ENCODE measurements at regions not wholly inside any gene's neighbourhood (a gene's known extent, or its start where the extent isn't known, plus 50 kb on each side); places are given as distances from the start of the nearest gene placed in this dataset.
"Not testable (repeated sequence)": the region's sequence is repeated elsewhere in the genome, so short reads cannot be mapped to it uniquely, and the experiment has no call there.

DNA sequence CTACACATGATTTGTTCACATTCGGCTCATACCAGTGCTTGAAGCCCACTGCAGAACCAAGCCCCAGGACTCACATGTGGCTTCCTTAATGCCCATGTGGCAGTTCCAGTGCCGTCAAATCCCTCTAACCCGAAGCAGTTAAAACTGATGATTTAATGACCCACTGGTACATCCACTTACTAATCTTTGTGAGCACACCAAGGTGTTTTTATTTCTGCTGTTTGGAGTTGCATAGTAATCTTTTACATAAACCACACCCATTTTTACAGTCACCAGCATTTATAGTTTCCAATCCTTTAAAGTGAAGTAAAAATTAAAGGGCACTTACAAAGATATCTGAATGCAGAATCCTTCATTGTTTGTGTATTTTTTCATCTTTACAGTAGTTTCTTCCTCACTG lies 232.0 kb downstream of the ANKRD60 start:
- DNase-seq: no peak

DNA sequence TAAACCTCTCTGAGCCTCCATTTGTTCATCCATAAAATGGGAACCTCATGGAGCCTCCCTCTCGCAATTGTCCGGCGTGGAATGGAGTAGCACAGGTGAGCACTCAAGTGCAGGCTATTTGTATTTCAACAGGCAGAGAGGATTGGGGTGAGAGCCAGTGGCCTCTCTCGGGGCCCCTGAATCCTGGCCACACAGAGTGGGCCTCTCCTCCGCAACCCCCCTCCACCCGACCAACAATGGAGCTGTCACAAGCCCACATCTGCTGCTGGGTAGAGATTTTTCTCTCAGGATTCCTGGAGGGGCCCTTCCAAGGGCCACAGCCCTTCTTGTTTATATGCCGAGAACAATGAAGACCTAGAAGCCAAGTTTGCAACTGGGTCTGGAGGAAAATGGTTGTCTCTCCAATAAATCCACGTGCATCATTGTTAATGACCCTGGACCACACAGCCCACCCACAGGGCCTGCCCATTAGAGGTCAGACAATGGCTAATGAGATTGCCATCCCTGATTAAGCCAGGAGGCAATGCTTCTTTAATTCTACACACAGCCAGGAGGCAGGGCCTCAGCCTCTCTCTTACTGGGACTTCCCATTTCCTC lies 233.0 kb downstream of the ANKRD60 start:
- DNase-seq: no peak

DNA sequence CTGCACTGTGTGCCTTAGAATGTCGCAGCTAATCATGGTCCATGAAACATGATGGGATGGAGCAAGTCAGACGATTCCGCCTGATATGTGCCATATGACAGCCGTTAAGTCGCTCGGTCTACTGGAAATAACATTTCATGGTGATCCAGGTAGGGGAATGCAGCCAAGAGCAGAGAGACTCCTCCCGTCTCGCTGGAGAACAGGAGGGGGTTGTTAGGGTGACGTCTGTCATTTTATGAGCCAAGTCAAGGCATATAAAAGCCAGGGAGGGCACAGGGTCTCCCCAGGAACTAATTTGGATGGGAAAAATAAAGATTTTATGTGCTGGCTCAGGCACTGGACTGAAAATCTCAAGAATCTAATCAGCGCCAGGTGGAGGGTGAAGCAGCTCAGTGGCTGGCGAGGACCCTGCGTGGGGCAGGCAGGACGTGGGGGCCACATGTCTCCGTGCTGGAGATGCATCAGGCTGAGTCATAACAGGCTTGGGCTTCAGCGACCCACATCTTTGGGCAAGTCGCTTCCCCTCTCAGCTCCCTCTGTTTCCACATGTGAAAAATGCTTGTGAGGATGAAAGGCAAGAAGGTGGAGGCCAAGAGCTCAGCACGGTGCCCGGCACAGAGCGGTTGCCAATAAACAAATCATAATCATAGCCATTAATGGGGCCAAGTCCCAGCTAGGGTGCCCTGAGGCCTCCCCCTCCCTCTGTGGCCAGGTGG lies 234.6 kb downstream of the ANKRD60 start:
- no peak for DNase-seq

DNA sequence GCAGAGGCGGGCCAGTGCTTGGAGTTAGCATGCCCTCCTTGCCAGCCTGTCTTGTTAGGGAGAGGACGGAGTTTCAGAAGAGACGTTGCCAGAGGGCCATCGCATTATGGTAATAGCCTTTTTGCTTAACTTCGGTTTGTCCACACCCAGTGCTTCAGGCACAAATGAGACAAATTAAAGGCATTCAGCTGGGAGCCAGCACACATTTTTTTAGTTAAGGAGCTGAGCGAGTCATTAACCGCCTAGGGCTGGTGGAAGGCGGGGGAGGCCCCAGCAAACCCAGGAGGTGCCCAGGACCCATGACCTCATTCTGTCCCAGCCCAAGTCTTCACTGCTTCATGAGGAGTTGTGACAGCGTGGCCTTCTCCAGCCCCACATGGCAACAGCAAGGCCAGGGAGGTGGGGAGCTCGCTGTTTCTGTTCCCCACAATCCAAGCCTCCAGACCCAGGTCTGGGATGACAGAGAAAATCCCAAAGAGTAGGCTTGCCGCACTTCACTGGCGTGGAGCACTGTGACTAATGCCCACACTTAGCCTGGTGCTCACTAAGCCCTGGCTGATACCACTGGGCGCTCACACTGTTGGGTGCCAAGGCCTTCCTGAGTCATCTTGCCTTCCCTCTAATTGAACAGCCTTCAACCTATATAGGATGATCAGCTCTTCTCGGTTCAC lies 237.1 kb downstream of the ANKRD60 start:
- no peak for DNase-seq

DNA sequence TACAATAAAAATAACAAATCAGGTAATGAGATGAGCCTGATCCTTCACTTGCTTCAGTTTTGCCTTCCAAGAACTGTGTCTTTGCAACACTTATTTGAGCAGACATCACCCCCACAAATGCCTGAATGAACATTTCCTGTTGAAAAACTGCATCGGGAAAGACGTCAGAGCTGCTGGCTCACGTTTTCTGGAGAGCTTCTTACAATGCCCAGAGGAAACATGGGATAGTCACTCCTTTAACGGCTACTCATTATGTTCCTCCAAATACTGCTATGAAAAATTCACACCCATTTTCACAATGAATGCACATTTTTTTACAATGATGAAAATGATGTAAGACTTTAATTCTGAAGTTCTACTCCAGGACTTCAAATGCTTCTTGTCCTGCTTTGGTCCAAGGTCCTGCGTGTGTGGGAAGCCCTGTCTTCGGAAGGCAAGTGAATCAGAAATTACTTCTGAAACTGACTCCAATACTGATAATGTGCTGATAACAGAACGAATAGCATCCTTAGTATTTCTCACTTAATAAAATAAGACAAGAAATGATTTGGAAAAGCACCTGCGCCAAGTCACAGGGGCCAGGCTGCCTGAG lies 238.0 kb downstream of the ANKRD60 start:
- DNase-seq: no peak

DNA sequence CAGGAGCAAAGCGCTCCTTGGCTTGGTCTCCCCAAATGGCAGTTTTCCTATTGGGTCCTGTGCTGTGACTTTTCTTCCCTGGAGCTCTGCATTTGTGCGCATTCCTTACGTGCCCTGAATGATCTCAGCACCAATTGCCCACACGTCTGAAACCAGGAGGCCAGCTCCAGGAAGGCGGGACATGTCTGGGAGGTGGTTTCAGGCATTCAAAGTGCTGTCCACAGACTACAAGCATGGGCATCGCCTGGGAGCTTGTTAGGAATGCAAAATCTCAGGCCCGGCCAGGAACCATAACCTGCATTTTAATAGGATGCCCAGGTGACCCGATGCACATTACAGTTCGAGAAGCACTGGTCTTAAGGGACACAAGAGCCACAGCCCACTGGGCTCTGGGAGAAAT lies 239.6 kb downstream of the ANKRD60 start:
- DNase-seq: no peak

DNA sequence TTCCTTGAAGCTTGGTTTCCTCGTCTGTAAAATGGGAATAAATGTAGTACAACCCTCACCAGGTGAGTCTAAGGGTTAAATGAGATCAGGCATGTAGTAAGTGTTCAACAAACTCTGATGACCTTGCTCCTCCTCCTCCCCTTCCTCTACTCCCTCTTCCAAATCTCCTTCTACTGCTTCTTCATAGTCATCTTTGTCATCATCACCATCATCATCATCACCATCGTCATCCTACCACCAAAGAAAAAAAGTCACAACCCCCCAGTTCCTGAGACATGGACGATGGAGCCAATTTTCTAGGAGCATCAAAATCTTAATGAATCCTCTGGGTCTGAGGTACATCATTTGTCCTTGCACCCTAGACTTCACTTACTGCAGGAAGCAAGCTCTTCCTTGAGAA lies 240.0 kb downstream of the ANKRD60 start:
- no peak for DNase-seq

DNA sequence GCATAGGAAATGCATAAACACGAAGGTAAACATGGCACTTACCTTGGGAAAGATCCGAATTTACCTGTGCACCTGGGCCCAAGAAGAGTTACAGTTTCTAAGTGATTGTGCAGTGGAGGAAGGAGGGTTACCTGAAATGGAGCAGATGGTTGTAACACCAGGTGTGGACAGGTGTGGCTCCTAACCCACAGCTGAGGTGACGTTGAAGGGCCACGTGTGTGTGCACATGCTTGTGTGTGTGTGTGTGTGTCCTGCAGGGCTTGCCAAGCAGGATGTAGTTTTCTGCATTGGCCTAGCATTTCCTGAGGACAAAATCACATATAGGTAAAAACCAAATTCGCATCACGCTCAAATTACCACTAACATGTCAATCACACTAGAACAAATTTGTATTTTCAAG lies 240.8 kb downstream of the ANKRD60 start:
- DNase-seq: no peak

DNA sequence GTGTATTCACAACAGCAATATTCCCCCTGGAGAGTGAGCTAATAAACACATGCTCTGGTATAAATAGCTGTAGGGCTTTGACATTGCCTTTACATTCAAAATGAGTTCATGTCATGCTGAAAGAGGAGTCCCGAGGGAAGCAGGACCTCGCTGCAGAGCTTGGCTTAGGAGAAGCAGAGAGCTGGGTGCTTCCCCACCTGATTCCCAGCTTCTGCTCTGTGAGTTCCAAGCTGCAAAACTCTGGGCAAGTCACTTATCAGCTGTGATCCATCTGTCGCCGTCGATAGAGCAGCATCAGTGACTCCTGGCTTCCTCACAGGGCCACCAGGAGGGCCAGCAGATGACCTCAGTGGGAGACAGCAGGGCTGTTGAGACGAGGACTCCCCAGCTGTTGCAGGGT lies 241.8 kb downstream of the ANKRD60 start:
- no peak for DNase-seq

DNA sequence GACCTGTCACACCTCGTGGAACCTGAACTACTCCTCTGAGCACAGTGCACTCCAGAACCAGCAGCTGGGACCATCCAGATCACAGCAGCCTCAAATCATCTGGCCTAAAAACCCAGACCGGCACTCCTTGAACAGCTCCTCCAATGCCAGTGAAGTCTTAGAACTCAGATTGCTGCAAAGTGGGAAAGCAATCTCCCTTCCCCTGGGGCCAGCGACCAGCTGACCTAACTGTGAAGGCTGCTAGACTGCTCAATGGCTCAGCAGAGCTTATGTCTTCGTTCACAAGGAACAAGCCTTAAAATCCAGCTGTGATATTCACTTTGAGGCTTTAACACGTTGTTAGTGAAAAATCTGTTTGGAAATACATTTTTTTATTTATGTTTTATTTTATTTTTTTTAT lies 243.2 kb downstream of the ANKRD60 start:
- no peak for DNase-seq

DNA sequence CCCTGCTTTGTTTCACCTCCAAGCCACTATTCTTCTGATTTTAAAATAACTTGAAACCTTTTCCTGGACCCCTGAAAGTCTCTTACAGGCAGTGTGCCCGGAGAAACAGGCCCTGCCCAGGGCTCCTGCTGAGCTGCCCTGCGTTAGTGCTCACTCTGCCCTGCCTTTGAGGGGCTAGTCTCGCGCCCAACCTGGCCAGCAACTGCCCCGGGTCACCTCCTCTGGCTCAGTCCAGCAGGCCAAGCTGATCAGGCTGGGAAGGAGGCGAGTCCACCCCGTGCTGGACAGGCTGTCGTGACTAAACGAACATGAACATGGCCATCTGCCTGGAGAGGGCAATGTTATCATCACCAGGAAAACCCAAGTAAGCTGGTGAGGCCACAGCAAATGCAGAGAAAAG lies 245.4 kb downstream of the ANKRD60 start:
- no peak for DNase-seq

DNA sequence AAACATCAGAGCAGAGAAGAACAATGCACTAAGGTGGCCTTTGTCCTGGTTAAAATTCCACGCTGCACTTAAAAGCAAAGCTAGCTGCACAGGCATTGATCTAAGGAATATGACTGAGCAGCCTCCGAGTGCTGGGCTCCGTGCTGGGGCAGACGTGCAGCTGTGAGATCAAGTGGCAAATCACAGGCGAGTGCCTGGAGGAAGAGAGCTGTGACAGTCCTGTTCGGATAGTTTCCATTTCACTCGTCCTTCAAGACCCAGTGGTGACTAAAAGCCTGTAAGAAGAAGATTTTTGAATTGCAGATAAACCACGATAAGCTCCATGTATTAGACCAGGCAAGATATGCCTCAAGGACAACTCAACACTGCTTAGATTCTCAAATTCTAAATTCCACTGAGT lies 247.9 kb downstream of the ANKRD60 start:
- no peak for DNase-seq

DNA sequence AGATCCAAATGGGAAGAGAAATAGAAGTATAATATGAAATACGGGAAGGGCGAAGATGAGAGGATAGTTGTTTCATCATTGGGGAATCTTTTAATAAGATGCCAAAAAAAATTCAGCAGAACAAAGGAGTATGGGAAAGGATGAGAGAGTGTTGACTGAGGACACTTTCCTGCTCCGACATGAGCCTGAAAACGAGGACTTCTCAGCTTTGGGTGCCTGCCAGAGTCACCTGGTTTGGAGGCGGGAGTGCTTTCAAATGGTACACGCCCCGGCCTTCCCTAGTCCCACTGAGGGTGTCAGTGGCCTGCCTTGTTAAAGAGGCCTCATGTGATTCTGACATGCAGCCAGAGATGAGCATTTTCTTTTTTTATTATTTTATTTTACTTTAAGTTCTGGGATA lies 250.9 kb downstream of the ANKRD60 start:
- no peak for DNase-seq

DNA sequence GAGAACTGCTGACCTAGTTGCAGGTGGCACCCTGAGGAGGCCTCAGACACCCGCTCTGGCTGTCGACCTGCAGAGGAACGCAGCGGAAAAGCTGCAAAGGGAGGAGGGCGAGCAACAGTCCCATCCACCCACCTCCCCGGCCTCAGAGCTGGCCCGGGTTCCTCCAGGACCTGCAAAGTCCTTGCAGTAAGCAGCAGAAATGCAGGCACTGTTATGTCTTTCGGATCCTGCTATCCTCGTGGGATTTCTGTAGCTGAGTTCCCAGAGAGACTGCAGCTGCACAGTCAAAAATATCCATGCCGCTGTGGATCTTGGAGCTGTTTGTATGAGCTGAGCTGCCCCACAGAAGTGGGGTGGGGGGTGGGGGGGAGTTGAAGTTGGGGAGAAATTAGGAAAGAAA lies 251.3 kb downstream of the ANKRD60 start:
- DNase-seq: no peak

DNA sequence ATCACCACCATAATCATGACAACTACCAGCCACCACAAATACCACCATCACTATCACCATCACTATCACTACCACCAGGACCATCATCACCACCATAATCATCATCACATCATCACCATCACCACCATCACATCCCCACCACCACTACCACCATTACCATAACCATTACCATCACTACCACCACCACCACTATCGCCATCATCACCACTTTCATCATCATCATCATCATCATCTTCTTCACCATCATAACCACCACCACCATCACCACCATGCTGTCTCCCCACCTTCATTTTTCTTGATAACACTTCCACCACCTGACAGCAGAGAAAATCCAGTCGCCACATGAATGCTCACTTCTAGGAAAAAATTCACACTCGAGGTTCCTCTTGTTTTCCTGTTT lies 253.6 kb downstream of the ANKRD60 start:
- DNase-seq: no peak

DNA sequence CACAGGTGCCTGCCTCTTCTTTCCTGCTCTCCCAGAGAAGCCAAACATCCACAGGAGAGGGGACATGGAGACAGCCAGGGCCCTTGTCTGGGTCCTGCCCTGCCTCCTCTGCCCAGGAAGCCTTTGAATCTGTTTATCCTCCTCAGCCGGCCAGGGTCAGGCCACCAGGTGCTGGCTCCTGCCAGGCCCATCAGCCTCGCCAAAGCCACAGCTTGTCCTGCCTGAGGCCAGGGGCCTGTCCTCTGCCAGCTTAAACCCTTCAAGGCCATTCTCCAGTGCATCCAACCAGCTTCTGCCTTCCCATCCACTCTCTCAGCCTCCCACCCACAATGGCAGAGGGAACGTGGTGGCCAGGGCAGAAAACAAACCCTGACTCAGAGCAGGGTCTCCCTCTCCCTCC lies 254.6 kb downstream of the ANKRD60 start:
- no peak for DNase-seq

DNA sequence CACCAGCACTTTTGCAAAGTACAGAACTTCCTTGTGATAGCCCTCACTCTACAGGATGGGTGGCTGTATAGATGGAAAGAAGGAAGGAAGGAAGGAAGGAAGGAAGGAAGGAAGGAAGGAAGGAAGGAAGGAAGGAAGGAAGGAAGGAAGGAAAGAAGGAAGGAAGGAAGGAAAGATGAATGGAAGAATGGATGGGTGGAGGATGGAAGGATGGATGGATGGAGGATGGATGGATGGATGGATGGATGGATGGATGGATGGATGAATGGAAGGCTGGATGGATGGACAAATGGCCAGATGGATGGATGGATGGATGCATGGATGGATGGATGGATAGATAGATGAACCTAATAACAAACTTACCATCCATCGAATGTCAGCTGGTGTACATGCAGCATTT lies 256.9 kb downstream of the ANKRD60 start:
- not testable (repeated sequence) for DNase-seq

DNA sequence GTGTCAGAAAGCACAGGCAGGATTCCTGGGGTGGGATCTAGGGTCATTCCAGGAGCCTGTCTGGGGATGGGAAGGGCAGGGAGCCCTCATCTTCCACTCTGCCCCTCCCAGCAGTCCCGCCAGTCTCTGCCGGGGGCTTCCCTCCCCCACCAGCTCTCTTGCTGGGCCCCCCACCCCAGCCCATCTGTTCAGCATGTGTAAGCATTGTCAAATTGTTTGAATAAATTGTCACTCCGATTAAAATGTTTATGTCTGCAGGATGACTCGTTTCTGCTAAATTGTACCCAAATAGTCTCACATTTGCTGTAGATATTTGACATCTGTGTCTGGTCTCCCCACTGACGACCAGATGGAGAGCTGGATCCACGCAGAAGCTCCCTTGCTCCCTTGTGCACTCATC lies 257.6 kb downstream of the ANKRD60 start:
- no peak for DNase-seq

DNA sequence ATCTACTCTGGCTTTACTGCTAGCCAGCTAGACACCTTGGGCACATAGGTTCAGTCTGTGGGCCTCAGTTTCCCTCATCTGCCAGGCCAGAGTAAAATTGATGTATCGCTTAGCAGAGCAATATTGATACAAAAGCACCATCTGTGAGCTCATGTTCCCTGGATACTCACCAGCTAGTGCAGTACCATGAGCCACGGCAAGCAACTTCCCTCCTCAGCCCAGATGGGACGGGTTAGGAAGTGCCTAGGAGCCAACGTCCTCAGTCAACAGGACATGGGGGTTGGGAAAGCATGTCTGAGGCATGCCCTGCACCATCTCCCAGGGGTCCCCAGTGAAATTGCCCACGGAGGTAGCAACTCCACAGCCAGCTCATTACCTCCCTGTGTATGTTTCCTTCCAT lies 258.3 kb downstream of the ANKRD60 start:
- no peak for DNase-seq

DNA sequence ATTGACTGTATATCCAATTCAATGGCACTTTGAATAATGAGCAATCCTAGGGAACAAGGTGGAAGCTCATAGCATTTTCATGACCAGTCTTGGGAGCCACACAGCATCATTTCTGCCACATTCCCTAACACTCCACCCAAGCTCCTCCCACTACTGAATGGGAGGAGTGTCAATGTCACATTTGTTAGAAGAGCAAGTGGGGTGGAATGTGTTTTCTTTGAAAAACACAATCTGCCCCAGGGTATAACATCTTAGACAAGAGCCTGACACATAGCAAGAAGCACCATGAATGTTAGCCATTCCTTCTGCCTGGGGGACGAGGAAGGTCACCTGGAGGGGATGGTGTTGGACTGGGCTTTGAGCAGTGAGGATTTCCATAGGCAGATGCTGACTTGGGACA lies 258.3 kb upstream of the PMEPA1 start:
- no peak for DNase-seq

DNA sequence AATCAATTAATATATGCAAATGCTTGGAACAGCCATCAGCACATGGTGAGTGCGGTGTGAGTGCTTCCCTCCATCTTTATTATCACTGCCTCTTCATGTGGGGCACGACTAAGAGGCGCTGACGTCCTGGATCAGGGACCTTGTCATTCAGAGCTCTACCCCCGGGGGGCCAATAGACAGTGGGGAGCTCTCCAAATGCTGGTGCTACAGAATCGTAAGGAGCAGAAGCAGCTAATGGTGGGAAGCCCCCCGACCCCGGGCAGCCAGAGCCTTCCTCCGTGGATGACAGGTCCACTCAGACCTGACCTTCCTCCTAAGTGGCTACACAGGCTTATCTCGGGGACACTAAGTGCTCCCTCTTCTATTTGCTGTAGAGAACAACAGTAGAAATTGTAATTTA lies 257.5 kb upstream of the PMEPA1 start:
- no peak for DNase-seq

DNA sequence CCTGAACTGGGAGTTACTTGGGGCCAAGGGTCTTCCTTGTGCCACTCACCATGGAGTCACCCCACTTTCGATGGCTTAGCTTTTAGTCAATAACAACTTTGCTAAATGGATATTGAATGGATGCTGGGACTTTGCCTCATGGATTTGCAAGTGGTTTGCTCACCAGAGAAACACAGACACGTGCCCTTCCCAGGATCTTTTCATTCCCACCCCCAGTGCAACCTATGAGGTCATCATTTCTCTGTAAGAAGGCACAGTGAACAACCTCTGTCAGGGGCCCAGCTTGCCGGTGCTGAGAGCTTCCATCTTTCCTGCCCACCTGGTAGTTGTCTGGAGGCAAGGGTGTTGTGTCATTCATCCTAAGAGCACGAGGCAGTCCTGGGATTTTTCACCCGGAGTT lies 256.8 kb upstream of the PMEPA1 start:
- DNase-seq: no peak

DNA sequence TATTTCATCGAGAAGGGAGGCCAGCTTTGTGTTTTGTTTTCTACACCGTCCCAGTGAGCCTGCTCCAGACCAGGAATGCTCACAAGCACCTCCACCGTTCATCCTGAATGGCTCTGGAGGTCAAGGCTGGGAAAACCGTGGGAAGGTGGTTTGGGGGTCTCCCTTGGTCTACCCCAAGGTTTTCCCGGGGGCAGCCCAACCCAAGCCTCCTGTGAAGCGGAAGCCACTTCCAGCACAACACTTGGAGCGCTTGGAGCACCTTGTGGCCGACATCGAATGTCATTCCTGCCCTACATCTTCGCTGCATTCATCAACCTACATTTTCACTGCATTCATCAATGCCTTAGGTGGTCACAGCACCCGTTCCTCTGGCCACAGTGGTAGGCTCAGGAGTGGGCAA lies 255.6 kb upstream of the PMEPA1 start:
- no peak for DNase-seq
